ENCODE measurements at regions not wholly inside any gene's neighbourhood (a gene's known extent, or its start where the extent isn't known, plus 50 kb on each side); places are given as distances from the start of the nearest gene placed in this dataset.

GRCh38 chr7:12979181-12979580 is 291.7 kb downstream of the ARL4A start:
- TF ChIP-seq CTCF (IDR thresholded peaks at IDR 0.05; ENCODE audit: low read length) = no peak
- TF ChIP-seq EZH2 (optimal IDR thresholded peaks at IDR 0.05; ENCODE audit: low read depth, low read length) = no peak
- TF ChIP-seq EZH2phosphoT487 (IDR thresholded peaks at IDR 0.05; ENCODE audit: low read length) = no peak
